Activated naive CD8-positive, alpha-beta T cell treated with anti-CD3 and anti-CD28 coated beads, Interleukin-2, amount 50 U/mL, for 24 hours (primary cell): ENCODE measurements at regions not wholly inside any gene's neighbourhood (a gene's known extent, or its start where the extent isn't known, plus 50 kb on each side); places are given as distances from the start of the nearest gene placed in this dataset.

Experiments used
- ATAC-seq: fragments of 150-1000 bp; cut with Tn5 transposase; one replicate; pipeline ENCODE4 v1.10.0; 2021
- DNase-seq: peaks from one replicate; pipeline ENCODE4 v3.0.0; 2021
- H3K27ac Mint-ChIP-seq: one replicate; pipeline ENCODE4 v1.8.0; 2021; ENCODE audit warnings: mild to moderate bottlenecking, mixed read lengths
- H3K27me3 Mint-ChIP-seq: one replicate; pipeline ENCODE4 v1.8.0; 2021; ENCODE audit warnings: mixed read lengths
- H3K36me3 Mint-ChIP-seq: one replicate; pipeline ENCODE4 v1.8.0; 2021; ENCODE audit warnings: low read depth, mixed read lengths
- H3K4me1 Mint-ChIP-seq: one replicate; pipeline ENCODE4 v1.8.0; 2021; ENCODE audit warnings: mixed read lengths
- H3K4me3 Mint-ChIP-seq: one replicate; pipeline ENCODE4 v1.8.0; 2021; ENCODE audit warnings: mild to moderate bottlenecking, moderate library complexity, mixed read lengths
- H3K9me3 Mint-ChIP-seq: one replicate; pipeline ENCODE4 v1.8.0; 2021; ENCODE audit warnings: mixed read lengths

DNA sequence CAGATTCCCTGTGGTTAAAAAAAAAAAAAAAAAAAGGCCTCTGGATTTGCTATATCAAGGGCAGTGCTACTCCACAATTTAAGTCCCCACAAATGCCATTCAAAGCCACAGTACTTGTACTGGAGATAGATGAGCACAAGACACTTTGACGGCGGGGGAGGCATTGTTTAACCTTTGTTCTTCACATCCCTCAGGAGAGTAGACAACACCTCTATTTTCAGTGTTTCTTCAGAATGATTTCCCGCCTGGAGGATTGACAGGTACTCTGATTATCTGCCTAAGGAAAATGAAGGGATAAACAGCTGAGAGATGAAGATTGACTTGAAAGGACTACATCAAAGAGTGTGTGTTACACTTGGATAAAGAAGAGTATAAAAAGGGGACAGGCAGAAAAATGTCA, 58.7 kb downstream of the OTOL1 start:
- Mint-ChIP-seq H3K27me3 (peaks cover 2% of the 10 kb centered on the region), H3K9me3 (no peaks in the 10 kb centered on the region), H3K4me3 (no peak overlapping the region), H3K27ac (no peak overlapping the region), H3K4me1 (no peaks in the 10 kb centered on the region), H3K36me3 (no peaks in the 10 kb centered on the region)
- DNase-seq: no peak
- no peak for ATAC-seq

DNA sequence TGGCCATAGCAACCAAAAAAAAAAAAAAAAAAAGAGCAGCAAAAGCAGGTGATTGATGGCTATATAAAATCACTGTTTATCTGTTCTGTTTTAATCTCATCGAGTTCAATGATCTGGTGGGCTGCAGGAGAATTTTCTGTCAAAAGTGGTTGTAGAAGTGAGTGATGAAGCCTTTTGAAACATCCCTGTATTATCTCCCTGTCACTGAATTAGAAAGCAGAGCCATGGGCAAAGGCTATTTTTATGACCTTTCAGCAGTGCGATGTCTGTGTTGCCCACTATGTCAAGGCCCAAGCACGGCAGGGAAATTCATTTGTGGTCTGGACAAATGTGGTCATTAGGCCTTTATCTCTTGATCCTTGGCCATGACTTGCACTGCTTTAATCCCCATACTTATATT, 59.9 kb downstream of the OTOL1 start:
- no peak overlapping the region for H3K27ac Mint-ChIP-seq
- H3K9me3 Mint-ChIP-seq: no peaks in the 10 kb centered on the region
- DNase-seq (no peak), ATAC-seq (no peak)
- H3K4me3 Mint-ChIP-seq: no peak overlapping the region
- no peaks in the 10 kb centered on the region for H3K36me3 Mint-ChIP-seq
- peaks cover 2% of the 10 kb centered on the region for H3K27me3 Mint-ChIP-seq
- H3K4me1 Mint-ChIP-seq: no peaks in the 10 kb centered on the region

DNA sequence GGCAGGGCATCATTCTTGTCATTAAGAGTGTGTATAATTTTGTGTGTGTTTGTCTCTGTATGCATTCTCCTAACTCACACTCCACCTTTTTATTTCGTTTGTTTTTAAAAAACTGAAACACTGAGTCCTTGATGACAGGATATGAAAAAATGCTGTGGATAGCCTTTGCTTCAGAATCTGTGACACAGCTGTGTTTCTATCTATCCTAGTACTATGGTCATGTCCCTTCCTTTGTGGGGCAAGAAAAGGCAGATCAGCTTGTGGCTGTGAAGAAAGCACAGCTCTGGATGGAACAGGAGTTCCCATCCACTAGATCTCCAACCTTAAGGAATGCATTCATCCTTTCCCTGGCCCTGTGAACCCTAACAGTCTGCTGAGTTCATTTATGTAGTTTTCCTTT, 60.3 kb downstream of the OTOL1 start:
- no peaks in the 10 kb centered on the region for H3K36me3 Mint-ChIP-seq
- peaks cover 2% of the 10 kb centered on the region for H3K27me3 Mint-ChIP-seq
- H3K4me1 Mint-ChIP-seq: no peaks in the 10 kb centered on the region
- no peak overlapping the region for H3K27ac Mint-ChIP-seq
- ATAC-seq (no peak), DNase-seq (no peak)
- no peak overlapping the region for H3K4me3 Mint-ChIP-seq
- no peaks in the 10 kb centered on the region for H3K9me3 Mint-ChIP-seq

GRCh38 chr3:161557445-161558150, 61.0 kb downstream of the OTOL1 start:
- Mint-ChIP-seq H3K27ac (no peak overlapping the region), H3K9me3 (no peaks in the 10 kb centered on the region), H3K27me3 (no peaks in the 10 kb centered on the region), H3K4me1 (no peaks in the 10 kb centered on the region), H3K4me3 (no peak overlapping the region), H3K36me3 (no peaks in the 10 kb centered on the region)
- ATAC-seq: no peak
- DNase-seq: no peak

- H3K27me3 Mint-ChIP-seq: no peaks in the 10 kb centered on the region
- no peaks in the 10 kb centered on the region for H3K4me1 Mint-ChIP-seq
- H3K4me3 Mint-ChIP-seq: no peak overlapping the region
- no peak for ATAC-seq
- no peak overlapping the region for H3K27ac Mint-ChIP-seq
- no peaks in the 10 kb centered on the region for H3K9me3 Mint-ChIP-seq
- no peak for DNase-seq
- no peaks in the 10 kb centered on the region for H3K36me3 Mint-ChIP-seq
Measured at GRCh38 chr3:161558236-161558635, 61.6 kb downstream of the OTOL1 start.

DNA sequence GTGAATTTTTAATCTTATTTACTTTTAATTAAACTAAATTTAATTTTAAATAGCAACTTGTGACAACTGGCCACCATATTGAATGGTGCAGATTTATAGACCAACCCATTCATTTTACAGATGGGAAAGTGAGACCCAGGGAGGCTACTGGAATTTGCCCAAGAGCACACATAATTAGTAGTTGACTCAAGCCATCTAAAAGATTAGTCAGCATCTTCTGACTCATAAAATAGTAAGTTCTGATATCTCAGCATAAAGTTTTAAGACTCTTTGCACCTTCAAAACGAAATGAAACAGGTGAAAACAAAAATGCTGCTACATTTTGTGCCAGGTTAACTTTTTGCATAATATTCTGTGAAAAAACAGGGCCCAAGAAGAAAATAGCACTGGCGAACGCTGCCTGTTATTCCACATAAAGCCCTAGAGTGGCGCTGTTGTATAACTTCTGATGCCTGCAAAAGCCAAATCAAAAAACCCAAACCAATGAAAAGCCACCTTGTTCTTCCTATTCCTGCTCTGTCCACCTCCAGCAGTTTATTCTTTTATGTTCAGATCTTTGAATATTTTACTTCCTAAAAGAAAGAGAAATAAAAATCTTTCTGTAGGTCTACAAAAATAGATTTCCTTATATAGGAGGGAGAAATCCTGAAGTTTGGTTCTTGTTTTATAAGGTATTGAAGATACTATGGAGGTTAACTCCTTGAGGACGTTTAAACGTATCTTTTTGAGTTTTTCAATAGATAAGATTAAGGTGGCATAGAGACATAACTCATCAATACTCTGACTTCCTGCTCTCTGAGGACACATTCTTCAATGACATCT, 62.8 kb downstream of the OTOL1 start:
- ATAC-seq (no peak), DNase-seq (no peak)
- Mint-ChIP-seq H3K4me1 (no peaks in the 10 kb centered on the region), H3K27me3 (no peaks in the 10 kb centered on the region), H3K27ac (no peak overlapping the region), H3K4me3 (no peak overlapping the region), H3K9me3 (no peaks in the 10 kb centered on the region), H3K36me3 (no peaks in the 10 kb centered on the region)

DNA sequence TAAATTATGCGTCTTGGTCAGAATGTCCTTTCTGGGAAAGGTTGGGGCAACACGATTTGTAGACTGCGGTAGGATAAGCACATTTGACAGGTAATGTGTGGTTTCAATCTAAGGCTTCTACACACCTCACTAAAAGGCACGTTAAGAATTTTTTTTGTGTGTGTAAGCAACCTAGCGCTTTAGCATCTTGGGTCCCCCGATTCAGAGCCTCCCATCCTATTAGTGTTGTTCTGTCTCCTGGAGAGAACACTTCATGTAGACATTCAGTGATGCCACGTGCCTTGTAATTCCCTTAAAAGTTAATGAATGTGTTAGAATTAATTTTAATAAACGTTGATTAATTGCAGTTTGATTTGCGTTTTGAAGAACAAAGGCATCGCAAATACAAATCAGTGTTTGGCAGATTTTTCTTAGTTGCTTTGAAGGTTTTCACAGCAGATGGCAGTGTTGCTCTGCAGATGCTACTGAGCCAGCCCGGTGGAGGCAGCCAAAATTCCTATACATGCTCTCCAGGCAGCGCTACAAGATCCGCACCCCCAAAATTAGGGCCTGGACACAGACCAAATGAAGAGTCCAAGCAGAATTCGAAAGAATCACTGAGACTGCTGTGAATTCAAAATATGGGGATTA, 63.5 kb downstream of the OTOL1 start:
- ATAC-seq (no peak), DNase-seq (no peak)
- no peaks in the 10 kb centered on the region for H3K27me3 Mint-ChIP-seq
- H3K4me1 Mint-ChIP-seq: no peaks in the 10 kb centered on the region
- H3K27ac Mint-ChIP-seq: no peak overlapping the region
- no peaks in the 10 kb centered on the region for H3K36me3 Mint-ChIP-seq
- no peaks in the 10 kb centered on the region for H3K9me3 Mint-ChIP-seq
- H3K4me3 Mint-ChIP-seq: no peak overlapping the region

GRCh38 chr3:161567577-161568361, 71.2 kb downstream of the OTOL1 start:
- no peak overlapping the region for H3K4me3 Mint-ChIP-seq
- H3K27me3 Mint-ChIP-seq: no peaks in the 10 kb centered on the region
- no peak for ATAC-seq
- no peaks in the 10 kb centered on the region for H3K4me1 Mint-ChIP-seq
- no peak overlapping the region for H3K27ac Mint-ChIP-seq
- no peaks in the 10 kb centered on the region for H3K36me3 Mint-ChIP-seq
- DNase-seq: no peak
- no peaks in the 10 kb centered on the region for H3K9me3 Mint-ChIP-seq

GRCh38 chr3:161568671-161569070, 72.1 kb downstream of the OTOL1 start:
- Mint-ChIP-seq H3K4me3 (no peak overlapping the region), H3K27ac (no peak overlapping the region), H3K4me1 (no peaks in the 10 kb centered on the region), H3K9me3 (no peaks in the 10 kb centered on the region), H3K27me3 (no peaks in the 10 kb centered on the region), H3K36me3 (no peaks in the 10 kb centered on the region)
- no peak for ATAC-seq
- no peak for DNase-seq

DNA sequence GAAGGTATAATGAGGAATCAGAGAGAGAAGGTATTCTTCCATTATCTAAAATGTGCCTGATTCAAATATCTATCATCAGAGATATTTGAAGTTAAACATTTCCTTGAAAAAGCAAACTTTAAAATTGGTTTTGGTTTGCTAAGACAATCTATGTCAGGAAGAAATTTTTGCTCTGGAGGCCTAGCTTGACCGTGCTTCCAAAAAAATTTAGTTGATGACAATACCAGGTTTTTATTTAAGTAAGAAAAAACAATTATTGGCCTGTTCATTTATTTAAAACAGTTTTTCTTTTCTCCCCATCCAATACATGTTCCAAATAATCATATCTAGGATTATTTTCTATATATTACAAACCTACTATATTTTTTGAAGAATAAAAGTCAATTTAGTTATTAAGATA, 75.3 kb downstream of the OTOL1 start:
- peaks cover 1% of the 10 kb centered on the region for H3K27me3 Mint-ChIP-seq
- ATAC-seq: no peak

DNA sequence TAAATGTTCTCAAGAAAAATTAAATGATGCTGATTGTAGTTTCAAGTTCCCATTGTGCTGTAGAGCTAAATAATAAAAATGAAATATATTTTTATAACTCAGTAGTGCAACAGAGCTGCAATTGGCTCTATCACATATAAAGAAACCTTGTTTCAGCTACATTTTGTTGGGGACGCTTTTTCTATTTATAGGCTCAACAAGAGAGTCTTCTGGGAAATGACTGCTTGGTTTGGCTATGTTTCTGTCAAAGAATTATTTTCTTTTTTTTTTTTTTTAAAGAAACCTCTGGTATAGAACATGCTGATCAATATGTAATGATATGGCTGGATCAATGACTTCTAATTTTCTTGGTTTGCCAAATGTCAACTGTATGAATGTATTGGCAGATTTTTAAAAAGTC, 76.5 kb downstream of the OTOL1 start:
- Mint-ChIP-seq H3K4me3 (no peak overlapping the region), H3K4me1 (no peaks in the 10 kb centered on the region), H3K36me3 (no peaks in the 10 kb centered on the region), H3K27ac (no peak overlapping the region), H3K27me3 (peaks cover 1% of the 10 kb centered on the region), H3K9me3 (no peaks in the 10 kb centered on the region)
- DNase-seq (no peak), ATAC-seq (no peak)

More for the DNA sequence above, 75.3 kb downstream of the OTOL1 start:
- DNase-seq: no peak
- H3K4me1 Mint-ChIP-seq: no peaks in the 10 kb centered on the region
- no peak overlapping the region for H3K27ac Mint-ChIP-seq
- no peaks in the 10 kb centered on the region for H3K9me3 Mint-ChIP-seq
- no peaks in the 10 kb centered on the region for H3K36me3 Mint-ChIP-seq
- no peak overlapping the region for H3K4me3 Mint-ChIP-seq

GRCh38 chr3:161575901-161576300, 79.3 kb downstream of the OTOL1 start:
- ATAC-seq: no peak
- H3K36me3 Mint-ChIP-seq: no peaks in the 10 kb centered on the region
- no peaks in the 10 kb centered on the region for H3K4me1 Mint-ChIP-seq
- no peak overlapping the region for H3K4me3 Mint-ChIP-seq
- H3K27me3 Mint-ChIP-seq: peaks cover 1% of the 10 kb centered on the region
- no peaks in the 10 kb centered on the region for H3K9me3 Mint-ChIP-seq
- DNase-seq: no peak
- H3K27ac Mint-ChIP-seq: no peak overlapping the region

DNA sequence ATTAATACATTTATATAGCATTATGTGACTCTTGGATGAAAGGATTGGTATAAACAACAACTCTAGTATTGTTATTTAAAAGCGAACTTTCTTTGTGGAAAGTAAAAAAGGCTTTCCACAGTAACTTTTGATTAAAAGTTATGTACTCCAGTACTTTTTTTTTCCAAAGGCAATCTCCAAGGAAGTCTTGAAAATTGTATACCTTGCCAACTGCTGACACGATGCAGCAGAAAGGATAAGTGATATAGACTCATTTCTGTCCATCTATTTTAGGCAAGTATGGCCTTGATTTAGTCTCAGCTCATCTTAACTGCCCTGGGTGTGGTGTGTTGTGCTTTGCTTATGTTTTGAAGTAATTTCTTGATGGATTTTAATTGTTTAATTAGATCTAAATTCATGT, 79.7 kb downstream of the OTOL1 start:
- H3K4me3 Mint-ChIP-seq: no peak overlapping the region
- no peak overlapping the region for H3K27ac Mint-ChIP-seq
- no peaks in the 10 kb centered on the region for H3K4me1 Mint-ChIP-seq
- H3K9me3 Mint-ChIP-seq: no peaks in the 10 kb centered on the region
- DNase-seq: no peak
- peaks cover 1% of the 10 kb centered on the region for H3K27me3 Mint-ChIP-seq
- no peak for ATAC-seq
- H3K36me3 Mint-ChIP-seq: no peaks in the 10 kb centered on the region

- Mint-ChIP-seq H3K27ac (no peak overlapping the region), H3K36me3 (no peaks in the 10 kb centered on the region), H3K27me3 (peaks cover 1% of the 10 kb centered on the region), H3K9me3 (no peaks in the 10 kb centered on the region), H3K4me3 (no peak overlapping the region), H3K4me1 (no peaks in the 10 kb centered on the region)
- DNase-seq (no peak), ATAC-seq (no peak)
Measured at GRCh38 chr3:161576714-161577510, 80.3 kb downstream of the OTOL1 start.
